Endothelial cell (in vitro differentiated cells): ENCODE measurements at regions not wholly inside any gene's neighbourhood (a gene's known extent, or its start where the extent isn't known, plus 50 kb on each side); places are given as distances from the start of the nearest gene placed in this dataset.

Source experiments
- DNase-seq: peaks from one replicate; pipeline ENCODE4 v3.0.0; 2021; ENCODE audit warnings: low spot score
- H3K27ac Mint-ChIP-seq: one replicate; pipeline ENCODE4 v1.8.0; 2021; ENCODE audit warnings: mixed read lengths, inconsistent platforms; ENCODE audit not compliant: unreplicated experiment
- H3K27me3 Mint-ChIP-seq: one replicate; pipeline ENCODE4 v1.8.0; 2021; ENCODE audit warnings: mild to moderate bottlenecking, moderate library complexity, mixed read lengths, inconsistent platforms; ENCODE audit not compliant: unreplicated experiment
- H3K36me3 Mint-ChIP-seq: one replicate; pipeline ENCODE4 v1.8.0; 2021; ENCODE audit warnings: mild to moderate bottlenecking, low read depth, mixed read lengths, inconsistent platforms; ENCODE audit not compliant: unreplicated experiment
- H3K4me1 Mint-ChIP-seq: one replicate; pipeline ENCODE4 v1.8.0; 2021; ENCODE audit warnings: mild to moderate bottlenecking, mixed read lengths, inconsistent platforms; ENCODE audit not compliant: unreplicated experiment
- H3K4me3 Mint-ChIP-seq: one replicate; pipeline ENCODE4 v1.8.0; 2021; ENCODE audit warnings: mild to moderate bottlenecking, mixed read lengths, inconsistent platforms; ENCODE audit not compliant: unreplicated experiment
- H3K9me3 Mint-ChIP-seq: one replicate; pipeline ENCODE4 v1.8.0; 2021; ENCODE audit warnings: mixed read lengths, inconsistent platforms; ENCODE audit not compliant: unreplicated experiment
- TF ChIP-seq, protein P1 (sequence below): fragments of 200-600 bp; sonication (generic); IDR thresholded peaks from one replicate; pipeline ENCODE4 v1.5.0; 2021; ENCODE audit warnings: antibody characterized with exemption; ENCODE audit not compliant: unreplicated experiment

DNA sequence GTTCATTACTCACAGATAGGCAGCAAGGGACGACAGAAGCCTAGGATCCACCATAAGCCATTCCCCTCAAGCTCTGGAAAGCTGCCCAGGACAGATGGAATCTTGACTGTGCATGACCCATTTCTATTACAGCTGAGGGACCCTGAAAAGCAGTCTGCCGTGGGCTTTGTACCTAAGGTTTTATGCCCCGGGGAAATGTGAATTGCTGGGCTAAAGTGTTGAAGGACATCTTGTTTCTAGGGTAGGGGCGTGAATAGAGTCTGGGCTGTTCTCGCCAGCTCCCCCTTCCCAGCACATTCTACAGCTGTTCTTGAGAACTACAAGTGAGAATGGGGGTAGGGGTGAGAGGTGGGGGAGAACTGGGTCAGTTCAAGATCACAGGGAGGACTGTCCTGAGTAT lies 53.6 kb upstream of the TMTC4 start:
- TF ChIP-seq, protein P1, sequence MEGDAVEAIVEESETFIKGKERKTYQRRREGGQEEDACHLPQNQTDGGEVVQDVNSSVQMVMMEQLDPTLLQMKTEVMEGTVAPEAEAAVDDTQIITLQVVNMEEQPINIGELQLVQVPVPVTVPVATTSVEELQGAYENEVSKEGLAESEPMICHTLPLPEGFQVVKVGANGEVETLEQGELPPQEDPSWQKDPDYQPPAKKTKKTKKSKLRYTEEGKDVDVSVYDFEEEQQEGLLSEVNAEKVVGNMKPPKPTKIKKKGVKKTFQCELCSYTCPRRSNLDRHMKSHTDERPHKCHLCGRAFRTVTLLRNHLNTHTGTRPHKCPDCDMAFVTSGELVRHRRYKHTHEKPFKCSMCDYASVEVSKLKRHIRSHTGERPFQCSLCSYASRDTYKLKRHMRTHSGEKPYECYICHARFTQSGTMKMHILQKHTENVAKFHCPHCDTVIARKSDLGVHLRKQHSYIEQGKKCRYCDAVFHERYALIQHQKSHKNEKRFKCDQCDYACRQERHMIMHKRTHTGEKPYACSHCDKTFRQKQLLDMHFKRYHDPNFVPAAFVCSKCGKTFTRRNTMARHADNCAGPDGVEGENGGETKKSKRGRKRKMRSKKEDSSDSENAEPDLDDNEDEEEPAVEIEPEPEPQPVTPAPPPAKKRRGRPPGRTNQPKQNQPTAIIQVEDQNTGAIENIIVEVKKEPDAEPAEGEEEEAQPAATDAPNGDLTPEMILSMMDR: no peak
- Mint-ChIP-seq H3K27ac (no peak overlapping the region), H3K4me1 (no peaks in the 10 kb centered on the region), H3K4me3 (no peak overlapping the region), H3K36me3 (no peaks in the 10 kb centered on the region), H3K9me3 (no peaks in the 10 kb centered on the region), H3K27me3 (peaks cover 6% of the 10 kb centered on the region)
- no peak for DNase-seq

DNA sequence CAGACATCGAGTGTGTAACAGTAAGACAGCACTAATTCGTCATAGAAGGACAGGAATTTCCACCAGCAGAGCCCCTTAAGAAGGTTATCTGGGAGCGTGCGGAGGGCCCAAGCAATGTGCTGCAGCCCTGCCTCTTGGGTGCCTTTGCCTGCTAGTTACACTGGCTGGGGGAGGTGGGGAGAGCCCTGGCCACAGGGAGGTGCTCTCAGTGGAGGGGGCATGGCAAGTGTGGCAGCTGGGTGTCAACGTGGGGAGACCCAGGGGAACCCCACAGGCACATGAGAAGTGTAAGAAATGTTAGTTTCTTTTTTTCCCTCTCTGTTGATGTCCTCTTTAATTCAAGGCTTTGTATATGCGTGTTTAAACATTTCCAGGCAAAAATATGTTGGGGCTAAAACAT lies 50.9 kb upstream of the TMTC4 start:
- no peaks in the 10 kb centered on the region for H3K9me3 Mint-ChIP-seq
- peaks cover 4% of the 10 kb centered on the region for H3K27me3 Mint-ChIP-seq
- no peaks in the 10 kb centered on the region for H3K4me1 Mint-ChIP-seq
- no peak for DNase-seq
- H3K36me3 Mint-ChIP-seq: no peaks in the 10 kb centered on the region
- TF ChIP-seq, protein P1: no peak
- H3K27ac Mint-ChIP-seq: no peak overlapping the region
- no peak overlapping the region for H3K4me3 Mint-ChIP-seq

DNA sequence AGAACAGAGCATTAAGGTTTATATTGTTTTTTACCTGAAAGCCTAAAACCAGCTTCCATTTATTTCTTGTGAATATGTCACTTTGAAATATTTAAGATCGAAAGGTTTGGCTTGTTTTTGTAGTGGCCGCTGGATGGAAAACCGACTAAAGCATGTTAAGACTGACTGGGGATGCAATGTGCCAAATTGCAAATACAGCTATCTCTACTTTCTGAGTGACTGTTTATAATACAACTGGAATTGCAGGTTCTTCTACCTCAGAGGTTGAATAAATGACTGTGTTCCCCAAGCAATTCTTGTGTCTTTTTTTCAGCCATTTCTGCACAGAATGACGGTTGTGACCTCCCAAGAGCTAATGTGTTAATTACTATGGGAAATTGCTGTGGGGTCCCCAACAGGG lies 50.0 kb upstream of the TMTC4 start:
- Mint-ChIP-seq H3K4me3 (no peak overlapping the region), H3K36me3 (no peaks in the 10 kb centered on the region)

More for the DNA sequence above, 50.0 kb upstream of the TMTC4 start:
- DNase-seq: no peak
- TF ChIP-seq, protein P1: no peak
- Mint-ChIP-seq H3K9me3 (no peaks in the 10 kb centered on the region), H3K27me3 (peaks cover 4% of the 10 kb centered on the region), H3K27ac (no peak overlapping the region), H3K4me1 (no peaks in the 10 kb centered on the region)
